ENCODE measurements at regions not wholly inside any gene's neighbourhood (a gene's known extent, or its start where the extent isn't known, plus 50 kb on each side); places are given as distances from the start of the nearest gene placed in this dataset.

DNA sequence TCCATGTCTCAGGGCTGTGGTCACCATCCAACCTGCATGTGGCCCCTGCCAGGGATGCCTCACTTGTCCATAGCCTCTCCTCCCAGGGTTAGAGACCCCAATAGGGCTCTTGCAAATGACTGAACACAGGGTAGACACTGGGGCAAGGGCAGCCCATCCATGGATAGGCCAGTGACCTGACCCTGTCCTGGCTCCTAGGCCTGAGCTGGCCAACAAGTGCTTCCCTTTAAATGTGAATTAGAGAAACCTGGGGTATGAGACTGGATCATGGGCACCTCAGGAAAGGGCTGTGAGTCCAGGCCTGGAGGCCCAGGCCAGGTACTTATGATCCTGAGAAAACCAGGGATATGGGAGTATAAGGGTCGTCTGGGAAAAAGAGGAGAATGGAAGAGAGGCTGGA lies 64.5 kb downstream of the COPS8 start:
- H3K27me3 ChIP-seq (ENCODE audit: low read depth, low read length), result no peaks in the 10 kb centered on the region
- no peaks in the 10 kb centered on the region for H3K36me3 ChIP-seq (ENCODE audit: control insufficient read depth in 1 of 2, insufficient read depth in 2 of 2, low read length in 2 of 2)
- H3K27ac ChIP-seq (ENCODE audit: low read length), result no peak overlapping the region
- no peak overlapping the region for H3K4me3 ChIP-seq (ENCODE audit: low read depth in 1 of 2, low read length in 2 of 2)
- peaks cover 12 to 15% of the 10 kb centered on the region in 2 donors for H3K9me3 ChIP-seq (ENCODE audit: control insufficient read depth in 1 of 2, low read length in 2 of 2)
- no peaks in the 10 kb centered on the region for H3K4me1 ChIP-seq (ENCODE audit: control insufficient read depth in 1 of 2, insufficient read depth in 2 of 2, low read length in 2 of 2)

DNA sequence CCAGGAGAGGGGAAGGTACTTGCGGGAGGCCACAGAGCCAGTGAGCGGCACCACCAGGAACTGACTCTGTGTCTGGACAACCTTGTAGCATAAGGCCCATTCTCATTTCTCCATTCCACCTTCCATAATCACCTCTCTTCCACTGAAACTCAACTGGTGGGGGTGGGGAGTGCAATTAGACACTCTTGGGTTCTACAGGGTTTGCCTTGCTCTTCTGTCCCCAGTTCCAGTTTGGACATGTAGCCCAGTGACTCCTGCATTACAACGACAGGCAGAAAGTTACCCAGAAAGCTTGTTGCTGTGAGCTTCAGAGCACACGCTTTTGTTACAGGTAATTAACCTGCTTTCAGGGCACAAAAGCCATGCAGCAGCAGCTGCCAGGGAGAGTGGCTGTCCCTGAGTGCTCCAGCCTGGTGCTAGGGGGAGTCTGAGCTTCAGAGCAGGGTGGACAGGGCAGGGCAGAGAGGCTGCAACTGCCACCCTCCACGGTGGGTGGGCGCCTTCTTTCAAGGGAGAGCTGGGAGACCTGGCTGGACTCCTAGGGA lies 65.2 kb downstream of the COPS8 start:
- Histone ChIP-seq H3K4me3 (ENCODE audit: low read depth in 1 of 2, low read length in 2 of 2) (no peak overlapping the region), H3K4me1 (ENCODE audit: control insufficient read depth in 1 of 2, insufficient read depth in 2 of 2, low read length in 2 of 2) (no peaks in the 10 kb centered on the region), H3K27me3 (ENCODE audit: low read depth, low read length) (no peaks in the 10 kb centered on the region), H3K36me3 (ENCODE audit: control insufficient read depth in 1 of 2, insufficient read depth in 2 of 2, low read length in 2 of 2) (no peaks in the 10 kb centered on the region), H3K27ac (ENCODE audit: low read length) (no peak overlapping the region), H3K9me3 (ENCODE audit: control insufficient read depth in 1 of 2, low read length in 2 of 2) (peaks cover 11 to 12% of the 10 kb centered on the region in 2 donors)

DNA sequence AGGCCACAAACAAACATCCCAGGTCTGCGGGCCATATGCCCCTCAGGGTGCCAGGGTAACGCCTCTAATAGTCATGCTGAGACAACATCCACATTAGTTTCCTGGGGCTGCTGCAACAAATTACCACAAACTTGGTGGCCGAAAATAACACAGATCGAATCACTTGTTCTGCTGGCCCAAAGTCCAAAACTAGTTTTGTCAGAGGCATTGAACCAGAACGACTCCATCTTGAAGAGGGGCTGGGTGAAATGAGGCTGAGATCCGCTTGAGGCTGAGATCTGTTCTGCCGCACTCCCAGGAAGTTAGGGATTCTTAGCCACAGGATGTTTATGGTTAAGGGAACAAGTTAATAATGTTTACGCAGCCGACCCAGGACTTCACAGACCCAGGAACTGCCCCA lies 66.7 kb downstream of the COPS8 start:
- Histone ChIP-seq H3K4me3 (ENCODE audit: low read depth in 1 of 2, low read length in 2 of 2) (no peak overlapping the region), H3K4me1 (ENCODE audit: control insufficient read depth in 1 of 2, insufficient read depth in 2 of 2, low read length in 2 of 2) (no peaks in the 10 kb centered on the region), H3K36me3 (ENCODE audit: control insufficient read depth in 1 of 2, insufficient read depth in 2 of 2, low read length in 2 of 2) (no peaks in the 10 kb centered on the region), H3K27me3 (ENCODE audit: low read depth, low read length) (no peaks in the 10 kb centered on the region), H3K9me3 (ENCODE audit: control insufficient read depth in 1 of 2, low read length in 2 of 2) (peaks cover under 1 to 8% of the 10 kb centered on the region in 2 donors), H3K27ac (ENCODE audit: low read length) (no peak overlapping the region)

DNA sequence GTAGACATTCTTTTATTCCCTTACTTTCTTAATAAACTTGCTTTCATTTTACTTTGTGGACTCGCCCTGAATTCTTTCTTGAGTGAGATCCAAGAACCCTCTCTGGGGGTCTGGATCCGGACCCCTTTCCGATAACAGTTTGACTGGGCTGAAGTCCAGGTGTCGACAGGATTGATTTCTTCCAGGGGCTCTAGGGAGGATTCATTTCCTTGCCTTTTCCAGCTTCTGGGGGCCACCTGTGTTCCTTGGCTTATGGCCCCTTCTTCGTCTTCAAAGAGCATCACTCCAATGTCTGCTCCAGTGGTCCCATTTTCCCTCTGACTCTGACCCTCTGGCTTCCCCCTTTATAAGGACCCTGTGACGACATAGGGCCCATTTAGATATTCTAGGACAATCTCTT lies 67.5 kb downstream of the COPS8 start:
- Histone ChIP-seq H3K27me3 (ENCODE audit: low read depth, low read length) (no peaks in the 10 kb centered on the region), H3K9me3 (ENCODE audit: control insufficient read depth in 1 of 2, low read length in 2 of 2) (peaks cover 0 to 2% of the 10 kb centered on the region in 2 donors), H3K4me3 (ENCODE audit: low read depth in 1 of 2, low read length in 2 of 2) (no peak overlapping the region), H3K36me3 (ENCODE audit: control insufficient read depth in 1 of 2, insufficient read depth in 2 of 2, low read length in 2 of 2) (no peaks in the 10 kb centered on the region), H3K27ac (ENCODE audit: low read length) (no peak overlapping the region), H3K4me1 (ENCODE audit: control insufficient read depth in 1 of 2, insufficient read depth in 2 of 2, low read length in 2 of 2) (no peaks in the 10 kb centered on the region)

DNA sequence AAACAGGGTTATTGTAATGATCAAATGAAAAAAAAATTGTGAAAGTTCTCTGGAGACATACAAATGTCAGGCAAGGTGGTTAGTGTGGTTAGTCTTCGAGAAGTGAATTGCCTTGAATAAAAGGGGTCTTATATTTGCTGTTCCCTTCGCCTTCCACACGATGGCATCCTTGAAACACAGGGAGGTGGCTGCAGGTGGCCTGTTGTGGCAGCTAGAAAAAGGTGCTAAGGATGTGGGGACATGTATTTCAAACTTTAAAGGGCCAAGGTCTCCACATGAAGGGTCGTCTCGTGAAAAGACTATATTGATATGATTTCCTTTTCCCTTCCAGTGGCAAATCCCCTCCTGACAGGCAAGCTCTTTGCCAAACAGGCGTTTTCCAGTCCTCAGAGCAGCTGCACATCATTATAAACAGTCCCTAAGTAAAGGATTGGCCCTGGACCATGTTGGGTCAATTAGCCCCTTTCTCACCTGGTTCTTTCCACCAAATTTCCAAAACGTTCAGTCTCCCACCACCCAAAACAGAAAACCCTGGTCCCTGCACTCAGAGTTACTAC lies 68.5 kb downstream of the COPS8 start:
- H3K4me3 ChIP-seq (ENCODE audit: low read depth in 1 of 2, low read length in 2 of 2), result no peak overlapping the region
- H3K27ac ChIP-seq (ENCODE audit: low read length), result no peak overlapping the region
- no peaks in the 10 kb centered on the region for H3K9me3 ChIP-seq (ENCODE audit: control insufficient read depth in 1 of 2, low read length in 2 of 2)
- H3K36me3 ChIP-seq (ENCODE audit: control insufficient read depth in 1 of 2, insufficient read depth in 2 of 2, low read length in 2 of 2), result no peaks in the 10 kb centered on the region
- no peaks in the 10 kb centered on the region for H3K4me1 ChIP-seq (ENCODE audit: control insufficient read depth in 1 of 2, insufficient read depth in 2 of 2, low read length in 2 of 2)
- no peaks in the 10 kb centered on the region for H3K27me3 ChIP-seq (ENCODE audit: low read depth, low read length)

DNA sequence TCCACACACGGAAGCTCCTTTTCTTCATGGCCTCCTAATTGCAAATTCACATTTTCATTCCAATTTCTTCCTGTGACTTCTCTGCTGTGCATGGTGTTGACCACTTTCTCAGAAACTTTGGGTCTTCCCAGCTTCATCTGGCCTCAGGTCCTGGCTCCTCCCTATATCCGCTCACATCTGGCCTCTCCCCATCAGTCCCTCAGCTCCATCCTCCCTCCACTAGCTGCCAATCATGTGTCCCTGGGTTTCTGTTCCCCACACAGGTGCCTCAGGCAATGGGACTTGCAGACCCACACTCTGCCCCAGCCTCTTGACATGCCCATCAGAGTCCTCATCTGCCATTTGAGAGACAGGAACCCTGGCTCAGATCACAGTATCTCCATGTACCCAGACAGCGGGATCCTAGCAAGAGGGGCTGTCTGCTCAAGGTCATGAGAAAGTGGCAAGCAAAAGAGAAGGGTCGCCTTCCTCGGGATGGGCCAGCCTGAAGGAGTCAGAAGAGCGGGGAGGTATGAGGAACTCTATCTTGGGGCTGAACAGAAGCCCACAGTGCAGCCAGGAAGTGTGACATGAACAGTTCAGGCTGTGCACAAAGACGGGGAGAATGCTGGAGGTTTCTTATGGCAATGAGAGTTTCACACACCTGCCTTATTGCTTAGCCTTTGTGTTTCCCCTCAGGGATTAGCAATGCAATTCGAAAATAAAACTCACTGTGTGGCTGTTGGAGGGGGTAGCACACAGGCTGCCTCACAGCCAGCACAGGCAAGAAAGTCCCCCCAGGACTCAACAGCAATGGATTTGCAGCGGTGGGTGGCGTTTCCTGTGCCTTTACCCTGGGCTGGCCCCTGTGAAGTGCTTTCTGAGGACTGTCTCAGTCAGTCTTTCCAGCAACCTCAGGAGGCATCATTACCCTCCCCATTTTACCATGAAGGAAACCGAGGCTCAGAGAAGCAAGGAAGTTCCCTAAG lies 69.5 kb downstream of the COPS8 start:
- Histone ChIP-seq H3K27me3 (ENCODE audit: low read depth, low read length) (no peaks in the 10 kb centered on the region), H3K36me3 (ENCODE audit: control insufficient read depth in 1 of 2, insufficient read depth in 2 of 2, low read length in 2 of 2) (no peaks in the 10 kb centered on the region), H3K4me3 (ENCODE audit: low read depth in 1 of 2, low read length in 2 of 2) (no peak overlapping the region), H3K27ac (ENCODE audit: low read length) (no peak overlapping the region), H3K9me3 (ENCODE audit: control insufficient read depth in 1 of 2, low read length in 2 of 2) (no peaks in the 10 kb centered on the region), H3K4me1 (ENCODE audit: control insufficient read depth in 1 of 2, insufficient read depth in 2 of 2, low read length in 2 of 2) (no peaks in the 10 kb centered on the region)

DNA sequence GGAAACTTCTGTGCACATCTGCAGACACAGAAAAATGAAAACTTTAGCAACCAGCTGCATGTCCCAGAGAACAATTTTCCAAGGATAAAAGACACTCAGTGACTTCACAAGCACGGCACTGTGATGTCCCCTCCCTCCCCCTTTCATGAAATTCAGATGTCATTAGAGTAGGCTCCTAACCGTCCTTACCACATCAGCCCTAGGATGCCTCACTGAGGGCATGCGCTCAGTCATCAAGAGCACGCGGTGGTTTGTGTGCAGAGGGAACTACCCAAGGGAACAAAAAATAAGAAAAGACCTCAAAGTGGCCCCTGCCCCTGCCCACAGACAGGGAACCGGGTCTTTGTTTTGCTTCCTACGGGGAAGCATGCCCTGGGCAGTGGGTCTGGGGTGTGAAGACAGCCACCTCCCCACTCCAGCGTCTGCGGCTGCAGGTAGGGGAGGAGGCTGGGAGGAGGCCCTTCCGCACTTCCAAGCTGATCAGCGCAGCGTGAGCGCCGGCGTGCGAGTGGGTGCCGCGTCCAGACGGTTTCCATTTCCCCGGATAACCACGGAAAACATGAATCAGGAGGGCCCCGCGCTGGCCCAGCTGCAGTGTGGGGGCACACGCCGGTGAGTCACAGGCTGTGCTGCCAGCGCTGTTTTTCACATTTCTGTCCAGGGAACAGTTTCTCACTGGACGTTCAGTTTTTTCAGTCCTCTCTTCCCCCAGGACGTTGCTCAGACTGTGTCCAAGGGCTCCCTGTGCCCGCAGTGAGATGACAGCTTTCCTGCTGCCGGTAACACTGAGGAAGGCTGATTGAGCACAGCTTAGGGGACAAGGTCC lies 70.6 kb downstream of the COPS8 start:
- Histone ChIP-seq H3K9me3 (ENCODE audit: control insufficient read depth in 1 of 2, low read length in 2 of 2) (no peaks in the 10 kb centered on the region), H3K4me3 (ENCODE audit: low read depth in 1 of 2, low read length in 2 of 2) (no peak overlapping the region), H3K27me3 (ENCODE audit: low read depth, low read length) (no peaks in the 10 kb centered on the region), H3K4me1 (ENCODE audit: control insufficient read depth in 1 of 2, insufficient read depth in 2 of 2, low read length in 2 of 2) (no peaks in the 10 kb centered on the region), H3K27ac (ENCODE audit: low read length) (no peak overlapping the region), H3K36me3 (ENCODE audit: control insufficient read depth in 1 of 2, insufficient read depth in 2 of 2, low read length in 2 of 2) (no peaks in the 10 kb centered on the region)

DNA sequence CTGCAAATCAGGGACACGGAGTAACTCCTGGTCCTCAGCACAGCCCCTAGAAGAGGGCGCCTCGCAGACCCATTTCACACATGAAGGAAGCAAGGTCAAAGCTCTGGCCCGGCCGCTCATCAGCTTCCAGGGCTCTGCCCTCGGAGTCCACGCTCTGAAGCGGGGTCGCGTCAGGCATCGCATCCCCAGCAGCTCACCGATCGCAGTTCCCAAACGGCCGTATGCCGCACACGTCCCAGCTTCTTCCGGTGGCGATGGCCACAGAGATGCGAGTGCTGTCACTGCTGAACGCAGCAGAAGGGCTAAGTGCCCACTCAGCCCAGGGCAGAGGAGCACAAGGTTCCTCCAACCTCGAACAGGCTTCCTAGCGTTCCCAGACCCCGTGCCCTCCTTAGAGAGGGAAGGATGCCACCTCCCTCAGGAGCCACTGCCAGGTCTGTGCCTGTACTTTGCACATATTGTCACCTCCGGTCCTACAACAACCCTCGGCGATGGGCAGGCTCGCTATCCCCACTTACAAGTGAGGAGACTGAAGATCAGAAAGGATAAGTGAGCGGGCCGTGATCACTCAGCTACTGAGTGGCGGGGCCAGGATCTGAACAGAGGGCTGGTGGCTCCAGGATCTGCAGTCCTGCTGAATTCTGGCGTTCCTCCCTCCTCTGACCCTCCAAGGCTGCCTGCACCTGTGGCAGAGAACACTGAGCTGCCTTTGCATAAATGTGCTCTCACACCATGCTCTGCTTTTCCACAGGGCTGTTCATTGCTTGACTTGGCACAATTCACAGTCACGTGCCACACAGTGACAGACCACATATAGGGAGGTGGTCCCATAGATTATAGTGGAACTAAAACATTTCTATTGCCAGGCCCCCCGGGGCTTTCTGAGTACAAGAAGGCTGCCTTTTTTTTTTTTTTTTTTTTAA lies 71.4 kb downstream of the COPS8 start:
- Histone ChIP-seq H3K36me3 (ENCODE audit: control insufficient read depth in 1 of 2, insufficient read depth in 2 of 2, low read length in 2 of 2) (no peaks in the 10 kb centered on the region), H3K27me3 (ENCODE audit: low read depth, low read length) (no peaks in the 10 kb centered on the region), H3K9me3 (ENCODE audit: control insufficient read depth in 1 of 2, low read length in 2 of 2) (no peaks in the 10 kb centered on the region), H3K27ac (ENCODE audit: low read length) (no peak overlapping the region), H3K4me3 (ENCODE audit: low read depth in 1 of 2, low read length in 2 of 2) (no peak overlapping the region), H3K4me1 (ENCODE audit: control insufficient read depth in 1 of 2, insufficient read depth in 2 of 2, low read length in 2 of 2) (no peaks in the 10 kb centered on the region)

DNA sequence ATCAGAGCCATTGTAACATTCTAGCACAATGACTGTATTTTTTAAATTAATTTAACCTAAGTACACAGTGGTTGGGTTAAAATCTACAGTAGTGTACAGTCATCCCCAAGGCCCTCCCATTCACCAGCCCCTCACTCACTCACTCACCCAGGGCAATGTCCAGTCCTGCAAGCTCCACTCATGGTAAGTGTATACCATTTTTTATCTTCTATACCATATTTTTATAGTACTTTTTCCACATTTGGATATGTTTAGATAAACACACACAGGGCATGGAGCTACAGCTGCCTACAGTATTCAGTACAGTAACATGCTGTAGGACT lies 72.1 kb downstream of the COPS8 start:
- H3K36me3 ChIP-seq (ENCODE audit: control insufficient read depth in 1 of 2, insufficient read depth in 2 of 2, low read length in 2 of 2), result no peaks in the 10 kb centered on the region
- no peaks in the 10 kb centered on the region for H3K27me3 ChIP-seq (ENCODE audit: low read depth, low read length)
- no peaks in the 10 kb centered on the region for H3K9me3 ChIP-seq (ENCODE audit: control insufficient read depth in 1 of 2, low read length in 2 of 2)
- no peak overlapping the region for H3K27ac ChIP-seq (ENCODE audit: low read length)
- H3K4me3 ChIP-seq (ENCODE audit: low read depth in 1 of 2, low read length in 2 of 2), result no peak overlapping the region
- no peaks in the 10 kb centered on the region for H3K4me1 ChIP-seq (ENCODE audit: control insufficient read depth in 1 of 2, insufficient read depth in 2 of 2, low read length in 2 of 2)

DNA sequence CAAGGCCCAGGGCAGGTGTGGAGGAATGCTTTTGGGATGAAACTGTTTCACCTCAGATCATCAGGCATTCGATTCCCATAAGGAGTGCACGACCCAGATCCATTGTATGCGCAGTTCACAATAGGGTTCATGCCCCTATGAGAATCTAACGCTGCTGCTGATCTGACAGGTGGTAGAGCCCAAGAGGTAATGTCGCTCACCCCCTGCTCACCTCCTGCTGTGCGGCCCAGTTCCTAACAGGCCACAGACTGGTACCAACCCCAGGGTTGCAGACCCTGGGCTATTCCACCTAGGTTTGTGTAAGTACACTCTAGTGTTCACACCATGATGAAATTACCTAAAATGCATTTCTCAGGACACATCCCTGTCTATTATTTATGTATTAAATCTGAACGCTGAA lies 72.5 kb downstream of the COPS8 start:
- Histone ChIP-seq H3K27me3 (ENCODE audit: low read depth, low read length) (no peaks in the 10 kb centered on the region), H3K36me3 (ENCODE audit: control insufficient read depth in 1 of 2, insufficient read depth in 2 of 2, low read length in 2 of 2) (no peaks in the 10 kb centered on the region), H3K27ac (ENCODE audit: low read length) (no peak overlapping the region), H3K4me3 (ENCODE audit: low read depth in 1 of 2, low read length in 2 of 2) (no peak overlapping the region), H3K9me3 (ENCODE audit: control insufficient read depth in 1 of 2, low read length in 2 of 2) (no peaks in the 10 kb centered on the region), H3K4me1 (ENCODE audit: control insufficient read depth in 1 of 2, insufficient read depth in 2 of 2, low read length in 2 of 2) (no peaks in the 10 kb centered on the region)

Data from muscle layer of duodenum (tissue), 2 donors.